Endothelial cell of umbilical vein (primary cell): ENCODE measurements at regions not wholly inside any gene's neighbourhood (a gene's known extent, or its start where the extent isn't known, plus 50 kb on each side); places are given as distances from the start of the nearest gene placed in this dataset.

Source experiments
- BruUV-seq: library from RNA; stranded (reverse); fragments of 400-500 nt; replicated peaks from 2 replicates; lab custom pipeline; 2021; lab: Mats Ljungman, UMichigan
- CTCF ChIA-PET: fragments of 300-600, 350-600 bp; sonication (Branson Sonifier 250); formaldehyde crosslinking; loops from one replicate; lab custom pipeline; 2021; ENCODE audit warnings: antibody characterized with exemption, inconsistent platforms; lab: Charles Lee
- POLR2A ChIA-PET: fragments of 300-600, 350-600 bp; sonication (Branson Sonifier 250); formaldehyde crosslinking; loops from one replicate; lab custom pipeline; 2021; ENCODE audit warnings: antibody characterized with exemption, inconsistent platforms; lab: Charles Lee
- DNase-seq: peaks from one replicate; pipeline ENCODE4 v3.0.0-alpha.2; 2011; ENCODE audit warnings: low read depth, low spot score
- FAIRE-seq: peaks from 2 replicates; lab custom pipeline; 2011; peaks lifted over from hg19 to GRCh38; lab: Jason Lieb, UNC
- H2AFZ ChIP-seq: 2 replicates; pipeline ENCODE4 v1.6.0; 2012; ENCODE audit warnings: low read depth, low read length, control low read depth, inconsistent platforms
- H3K27ac ChIP-seq: 2 replicates; pipeline ENCODE4 v1.5.1; 2011; ENCODE audit warnings: low read depth, mild to moderate bottlenecking, control low read depth, low read length, moderate library complexity; ENCODE audit not compliant: insufficient read depth
- H3K27me3 ChIP-seq, 2 experiments: 2 replicates each; pipeline versions ENCODE4 v1.6.0 to v1.6.1; 2011; ENCODE audit warnings: low read length in 2 of 2, mixed read lengths in 1 of 2; ENCODE audit not compliant: control insufficient read depth in 2 of 2, insufficient read depth in 2 of 2
- H3K36me3 ChIP-seq, 2 experiments: 2 replicates in 1 of 2; 3 replicates in 1 of 2; pipeline ENCODE4 v1.5.1; 2011; ENCODE audit warnings: low read length in 2 of 2, mild to moderate bottlenecking in 1 of 2, moderate library complexity in 1 of 2; ENCODE audit not compliant: control insufficient read depth in 2 of 2, insufficient read depth in 2 of 2; ENCODE audit errors: extremely low read depth in 1 of 2
- H3K4me1 ChIP-seq: 3 replicates; pipeline ENCODE4 v1.5.1; 2011; ENCODE audit warnings: mild to moderate bottlenecking, low read length; ENCODE audit not compliant: control insufficient read depth, insufficient read depth; ENCODE audit errors: extremely low read depth
- H3K4me2 ChIP-seq: 2 replicates; pipeline ENCODE4 v1.6.1; 2011; ENCODE audit warnings: low read length, control low read depth, mixed read lengths; ENCODE audit not compliant: insufficient read depth
- H3K4me3 ChIP-seq, 3 experiments: fragments of 200-600 bp in 1 of 3; sonication (generic), shearing (Covaris generic) in 1 of 3; replicated peaks in 1 of 3; 2 replicates each; pipeline ENCODE4 v1.5.1; 2011 to 2016; ENCODE audit warnings: control low read depth in 3 of 3, low read length in 3 of 3, mild to moderate bottlenecking in 2 of 3, inconsistent platforms in 1 of 3, low read depth in 1 of 3, moderate library complexity in 1 of 3; ENCODE audit not compliant: insufficient read depth in 1 of 3
- H3K79me2 ChIP-seq: 2 replicates; pipeline ENCODE4 v1.6.0; 2012; ENCODE audit warnings: low read length, inconsistent platforms; ENCODE audit not compliant: control insufficient read depth, insufficient read depth
- H3K9ac ChIP-seq: replicated peaks from 2 replicates; pipeline ENCODE3; 2011; ENCODE audit warnings: low read length, control low read depth; ENCODE audit not compliant: insufficient read depth; ENCODE audit errors: extremely low read depth
- H3K9me1 ChIP-seq: replicated peaks from 3 replicates; pipeline ENCODE4 v1.6.0; 2011; ENCODE audit warnings: mild to moderate bottlenecking, low read length; ENCODE audit not compliant: control insufficient read depth, insufficient read depth; ENCODE audit errors: extremely low read depth
- H3K9me3 ChIP-seq: replicated peaks from 2 replicates; pipeline ENCODE4 v1.5.1; 2012; ENCODE audit warnings: low read length, inconsistent platforms; ENCODE audit not compliant: control insufficient read depth, insufficient read depth
- H4K20me1 ChIP-seq: replicated peaks from 2 replicates; pipeline ENCODE3; 2011; ENCODE audit warnings: mild to moderate bottlenecking, low read length; ENCODE audit not compliant: control insufficient read depth, insufficient read depth; ENCODE audit errors: extremely low read depth
- CTCF ChIP-seq, 2 donors: IDR thresholded peaks; 1 replicate in 1 of 2; 2 replicates in 1 of 2; pipeline ENCODE4 v1.5.1; 2011; ENCODE audit warnings: low read length in 2 of 2, mild to moderate bottlenecking in 2 of 2, moderate library complexity in 2 of 2, control low read depth in 1 of 2, inconsistent platforms in 1 of 2, low read depth in 1 of 2; ENCODE audit not compliant: insufficient read depth in 1 of 2; ENCODE audit errors: extremely low read depth in 1 of 2
- EZH2 ChIP-seq: IDR thresholded peaks from 2 replicates; pipeline ENCODE4 v1.6.1; 2012; ENCODE audit warnings: borderline replicate concordance, low read depth, mild to moderate bottlenecking, moderate library complexity, low read length, inconsistent platforms; ENCODE audit not compliant: severe bottlenecking
- FOS ChIP-seq: IDR thresholded peaks from 2 replicates; pipeline ENCODE4 v1.6.1; 2011; ENCODE audit warnings: mild to moderate bottlenecking, low read length, moderate library complexity, borderline replicate concordance; ENCODE audit not compliant: insufficient read depth
- GATA2 ChIP-seq: IDR thresholded peaks from 2 replicates; pipeline ENCODE4 v1.7.0; 2011; ENCODE audit warnings: low read depth, mild to moderate bottlenecking, moderate library complexity, mixed read lengths, low read length; ENCODE audit not compliant: insufficient read length, insufficient read depth
- JUN ChIP-seq: IDR thresholded peaks from 2 replicates; pipeline ENCODE4 v1.6.1; 2011; ENCODE audit warnings: borderline replicate concordance, low read depth; ENCODE audit not compliant: insufficient read length, insufficient read depth
- MYC ChIP-seq: IDR thresholded peaks from one replicate; pipeline ENCODE4 v1.6.1; 2011; ENCODE audit warnings: mild to moderate bottlenecking, low read depth, low read length
- POLR2A ChIP-seq: IDR thresholded peaks from 2 replicates; pipeline ENCODE4 v1.6.1; 2012; ENCODE audit warnings: low read depth, mild to moderate bottlenecking, control low read depth, low read length
- POLR2AphosphoS5 ChIP-seq: IDR thresholded peaks from 2 replicates; pipeline ENCODE4 v1.6.1; 2012; ENCODE audit warnings: low read depth, mild to moderate bottlenecking, control low read depth, low read length, moderate library complexity; ENCODE audit not compliant: insufficient read depth
- dilution Hi-C: fragments of 300-500 bp; cut with MboI; formaldehyde crosslinking; loops from one replicate; pipeline ENCODE4 v1.15.0; 2019; ENCODE audit warnings: low sequenced_read_pairs; ENCODE audit not compliant: extremely low pct_ligation_motif_present
- intact Hi-C: fragments of 100-400 bp; cut with micrococcal nuclease; formaldehyde crosslinking; loops from one replicate; pipeline ENCODE4 v1.10.0; 2022
- TF ChIP-seq, protein P1 (sequence below): IDR thresholded peaks from 2 replicates; pipeline ENCODE4 v1.6.1; 2011; ENCODE audit not compliant: insufficient read depth, insufficient read length

- FAIRE-seq (no peak), DNase-seq (no peak)
- Histone ChIP-seq H3K79me2 (no peaks in the 10 kb centered on the region), H3K9ac (no peak overlapping the region), H3K27me3 (no peaks in the 10 kb centered on the region), H3K9me3 (no peaks in the 10 kb centered on the region), H3K9me1 (no peaks in the 10 kb centered on the region), H3K36me3 (no peaks in the 10 kb centered on the region), H3K4me2 (no peak overlapping the region), H2AFZ (no peak overlapping the region), H3K27ac (no peak overlapping the region), H4K20me1 (no peaks in the 10 kb centered on the region), H3K4me3 (no peak overlapping the region), H3K4me1 (no peaks in the 10 kb centered on the region)
- ChIA-PET POLR2A (no interaction called here), CTCF (interaction anchor here (1.6 to 2.1 kb wide), 2 partner anchors 10 to 149 kb away, joined by 4 to 10 read pairs; no protein-coding TSS in a partner anchor)
- dilution Hi-C loops (no loop called here), intact Hi-C loops (no loop called here)
- BruUV-seq: no TSS peak
- TF ChIP-seq JUN (no peak), POLR2A (no peak), FOS (no peak), CTCF (IDR thresholded peaks at IDR 0.05; ENCODE audit: extremely low read depth in 1 of 2, insufficient read depth in 1 of 2, low read depth in 1 of 2, low read length in 2 of 2) (no peak), POLR2AphosphoS5 (no peak), MYC (no peak), GATA2 (no peak), EZH2 (no peak)
- TF ChIP-seq, protein P1, sequence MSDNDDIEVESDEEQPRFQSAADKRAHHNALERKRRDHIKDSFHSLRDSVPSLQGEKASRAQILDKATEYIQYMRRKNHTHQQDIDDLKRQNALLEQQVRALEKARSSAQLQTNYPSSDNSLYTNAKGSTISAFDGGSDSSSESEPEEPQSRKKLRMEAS: no peak
Measured at GRCh38 chr4:184893801-184894571, 68.2 kb upstream of the ACSL1 start.
